Suprapubic skin (tissue), 4 donors: ENCODE measurements at regions not wholly inside any gene's neighbourhood (a gene's known extent, or its start where the extent isn't known, plus 50 kb on each side); places are given as distances from the start of the nearest gene placed in this dataset.

Source experiments
- EP300 ChIP-seq: sonication (generic); formaldehyde crosslinking; IDR thresholded peaks from one replicate; pipeline ENCODE4 v1.6.1; 2017; ENCODE audit warnings: antibody characterized with exemption
- POLR2A ChIP-seq, 2 donors: fragments of 450-650 bp; IDR thresholded peaks; one replicate each; pipeline ENCODE4 v1.6.1; 2017; ENCODE audit warnings: antibody characterized with exemption in 2 of 2, mild to moderate bottlenecking in 2 of 2, moderate library complexity in 2 of 2
- POLR2AphosphoS5 ChIP-seq, 3 donors: sonication (generic); formaldehyde crosslinking; IDR thresholded peaks; one replicate each; pipeline ENCODE4 v1.6.1; 2017; ENCODE audit warnings: antibody characterized with exemption in 3 of 3
- TF ChIP-seq, protein P1 (sequence below), 2 donors: fragments of 200-600 bp in 1 of 2; fragments of 450-650 bp in 1 of 2; sonication (generic) in 1 of 2; IDR thresholded peaks; one replicate each; pipeline ENCODE4 v1.5.1; 2016 to 2019; ENCODE audit warnings: antibody characterized with exemption in 2 of 2, mild to moderate bottlenecking in 1 of 2, moderate library complexity in 1 of 2

DNA sequence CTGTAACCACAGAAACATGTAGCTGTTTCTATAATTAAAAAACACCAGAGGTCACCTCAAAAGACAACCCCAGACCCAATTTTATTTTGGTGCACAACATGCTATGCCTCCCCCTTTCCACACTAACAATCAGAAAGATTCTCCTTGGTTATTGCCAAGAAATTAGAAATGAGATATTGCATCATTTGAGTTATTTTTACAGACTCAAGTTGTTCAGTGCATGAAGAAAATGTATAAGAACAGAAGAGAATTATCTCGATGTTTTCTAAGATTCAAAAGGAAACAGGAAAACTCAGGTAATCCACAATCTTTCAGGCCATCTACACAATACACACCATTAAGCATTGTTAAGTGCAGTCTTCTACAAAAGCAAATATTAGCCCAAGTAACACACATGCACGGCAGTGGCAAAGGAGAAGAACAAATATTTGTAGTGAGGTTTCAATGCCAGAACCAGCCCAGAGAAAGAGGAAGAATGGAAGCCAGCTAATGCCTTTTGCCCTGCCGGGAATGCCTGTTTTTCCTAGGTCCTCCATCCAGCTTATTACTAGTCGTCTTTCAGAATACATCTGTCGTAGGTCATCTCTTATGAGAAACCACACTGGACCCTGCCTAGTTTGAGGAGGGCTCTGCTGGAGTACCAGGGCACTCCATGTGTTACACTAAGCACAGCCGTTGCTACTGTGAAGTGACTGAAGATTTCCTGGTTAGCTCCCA lies 67.6 kb upstream of the C1GALT1 start:
- no peak for TF ChIP-seq POLR2A (IDR thresholded peaks at IDR 0.05)
- TF ChIP-seq, protein P1, sequence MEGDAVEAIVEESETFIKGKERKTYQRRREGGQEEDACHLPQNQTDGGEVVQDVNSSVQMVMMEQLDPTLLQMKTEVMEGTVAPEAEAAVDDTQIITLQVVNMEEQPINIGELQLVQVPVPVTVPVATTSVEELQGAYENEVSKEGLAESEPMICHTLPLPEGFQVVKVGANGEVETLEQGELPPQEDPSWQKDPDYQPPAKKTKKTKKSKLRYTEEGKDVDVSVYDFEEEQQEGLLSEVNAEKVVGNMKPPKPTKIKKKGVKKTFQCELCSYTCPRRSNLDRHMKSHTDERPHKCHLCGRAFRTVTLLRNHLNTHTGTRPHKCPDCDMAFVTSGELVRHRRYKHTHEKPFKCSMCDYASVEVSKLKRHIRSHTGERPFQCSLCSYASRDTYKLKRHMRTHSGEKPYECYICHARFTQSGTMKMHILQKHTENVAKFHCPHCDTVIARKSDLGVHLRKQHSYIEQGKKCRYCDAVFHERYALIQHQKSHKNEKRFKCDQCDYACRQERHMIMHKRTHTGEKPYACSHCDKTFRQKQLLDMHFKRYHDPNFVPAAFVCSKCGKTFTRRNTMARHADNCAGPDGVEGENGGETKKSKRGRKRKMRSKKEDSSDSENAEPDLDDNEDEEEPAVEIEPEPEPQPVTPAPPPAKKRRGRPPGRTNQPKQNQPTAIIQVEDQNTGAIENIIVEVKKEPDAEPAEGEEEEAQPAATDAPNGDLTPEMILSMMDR (IDR thresholded peaks at IDR 0.05) = no peak
- no peak for TF ChIP-seq POLR2AphosphoS5 (IDR thresholded peaks at IDR 0.05)
- no peak for TF ChIP-seq EP300
